B cell (primary cell): ENCODE measurements at regions not wholly inside any gene's neighbourhood (a gene's known extent, or its start where the extent isn't known, plus 50 kb on each side); places are given as distances from the start of the nearest gene placed in this dataset.
"Not testable (repeated sequence)": the region's sequence is repeated elsewhere in the genome, so short reads cannot be mapped to it uniquely, and the experiment has no call there.

Experiments used
- ATAC-seq: fragments of 200-7000 bp; cut with Tn5 transposase; one replicate; pipeline ENCODE4 v1.10.0; 2021; ENCODE audit warnings: low read depth, mild to moderate bottlenecking, moderate number of reproducible peaks, moderate library complexity
- CTCF ChIA-PET: fragments of 350-600 bp; sonication (Branson Sonifier 250); formaldehyde crosslinking; loops from one replicate; lab custom pipeline; 2021; ENCODE audit warnings: antibody characterized with exemption, inconsistent platforms; lab: Charles Lee
- POLR2A ChIA-PET: fragments of 350-600 bp; sonication (Branson Sonifier 250); formaldehyde crosslinking; loops from one replicate; lab custom pipeline; 2021; ENCODE audit warnings: antibody characterized with exemption; lab: Charles Lee
- DNase-seq: peaks from one replicate; pipeline ENCODE4 v3.0.0; 2013
- H2AFZ ChIP-seq: 2 replicates; pipeline ENCODE4 v1.6.1; 2012; ENCODE audit warnings: mild to moderate bottlenecking, low read depth, low read length; ENCODE audit not compliant: insufficient read depth, poor library complexity, severe bottlenecking
- H3K27ac ChIP-seq, 2 donors: 1 replicate in 1 of 2; 2 replicates in 1 of 2; pipeline ENCODE4 v1.5.1; 2012 to 2013; ENCODE audit warnings: low read length in 2 of 2, mild to moderate bottlenecking in 2 of 2, moderate library complexity in 1 of 2
- H3K27me3 ChIP-seq, 4 experiments: fragments of 200-600 bp in 1 of 4; sonication (generic) in 1 of 4; replicated peaks in 1 of 4; 1 replicate in 2 of 4; 2 replicates in 2 of 4; pipeline versions ENCODE4 v1.6.1 to v1.7.0; 2013 to 2016; ENCODE audit warnings: low read length in 3 of 4, mild to moderate bottlenecking in 2 of 4, mixed read lengths in 1 of 4, moderate library complexity in 1 of 4; ENCODE audit not compliant: insufficient read depth in 4 of 4, control insufficient read depth in 3 of 4; ENCODE audit errors: control extremely low read depth in 1 of 4
- H3K36me3 ChIP-seq, 2 experiments: replicated peaks in 1 of 2; 1 replicate in 1 of 2; 2 replicates in 1 of 2; pipeline versions ENCODE4 v1.6.1 to v1.7.1; 2013; ENCODE audit warnings: low read length in 1 of 2; ENCODE audit not compliant: insufficient read depth in 2 of 2, control insufficient read depth in 1 of 2; ENCODE audit errors: control extremely low read depth in 1 of 2, extremely low read depth in 1 of 2
- H3K4me1 ChIP-seq, 2 donors: fragments of 200-600 bp in 1 of 2; sonication (generic) in 1 of 2; 1 replicate in 1 of 2; 2 replicates in 1 of 2; pipeline versions ENCODE4 v1.5.1 to v1.6.1; 2013 to 2017; ENCODE audit warnings: low read length in 2 of 2; ENCODE audit not compliant: control insufficient read depth in 2 of 2, insufficient read depth in 2 of 2
- H3K4me2 ChIP-seq: replicated peaks from 2 replicates; pipeline ENCODE3; 2012; ENCODE audit warnings: mild to moderate bottlenecking, low read depth, low read length; ENCODE audit not compliant: poor library complexity, severe bottlenecking
- H3K4me3 ChIP-seq, 5 experiments: fragments of 200-600 bp in 1 of 5; sonication (generic) in 1 of 5; 1 replicate in 3 of 5; 2 replicates in 2 of 5; pipeline versions ENCODE4 v1.5.1 to v1.7.0; 2011 to 2016; ENCODE audit warnings: low read length in 4 of 5, mild to moderate bottlenecking in 4 of 5, low read depth in 2 of 5, control low read depth in 1 of 5, moderate library complexity in 1 of 5; ENCODE audit not compliant: insufficient read depth in 1 of 5; ENCODE audit errors: control extremely low read depth in 1 of 5, extremely low read depth in 1 of 5
- H3K79me2 ChIP-seq: fragments of 200-600 bp; sonication (generic); one replicate; pipeline ENCODE4 v1.6.0; 2016; ENCODE audit warnings: low read length; ENCODE audit not compliant: control insufficient read depth, insufficient read depth
- H3K9ac ChIP-seq: fragments of 200-600 bp; sonication (generic); 2 replicates; pipeline ENCODE4 v1.6.1; 2017; ENCODE audit warnings: mild to moderate bottlenecking, low read length, moderate library complexity
- H3K9me3 ChIP-seq, 3 donors: one replicate each; pipeline versions ENCODE4 v1.6.1 to v1.7.1; 2013; ENCODE audit warnings: low read length in 2 of 3; ENCODE audit not compliant: control insufficient read depth in 2 of 3, insufficient read depth in 1 of 3; ENCODE audit errors: control extremely low read depth in 1 of 3
- H4K20me1 ChIP-seq: 2 replicates; pipeline ENCODE4 v1.6.0; 2012; ENCODE audit warnings: mild to moderate bottlenecking, low read length; ENCODE audit not compliant: insufficient read depth, control insufficient read depth, poor library complexity, severe bottlenecking
- H3K27ac Mint-ChIP-seq: one replicate; pipeline ENCODE4 v1.8.0; 2021; ENCODE audit warnings: mixed read lengths
- H3K27me3 Mint-ChIP-seq: one replicate; pipeline ENCODE4 v1.8.0; 2021; ENCODE audit warnings: mixed read lengths
- H3K4me1 Mint-ChIP-seq: one replicate; pipeline ENCODE4 v1.8.0; 2021; ENCODE audit warnings: mixed read lengths
- H3K4me3 Mint-ChIP-seq: one replicate; pipeline ENCODE4 v1.8.0; 2021; ENCODE audit warnings: mixed read lengths
- H3K9me3 Mint-ChIP-seq: one replicate; pipeline ENCODE4 v1.8.0; 2022; ENCODE audit warnings: mixed read lengths; ENCODE audit not compliant: insufficient read depth
- CTCF ChIP-seq: fragments of 200-600 bp; IDR thresholded peaks from one replicate; pipeline ENCODE4 v1.8.0; 2022; ENCODE audit warnings: antibody characterized with exemption, mild to moderate bottlenecking
- EZH2 ChIP-seq: IDR thresholded peaks from 2 replicates; pipeline ENCODE4 v1.6.1; 2012; ENCODE audit warnings: borderline replicate concordance, low read depth, mild to moderate bottlenecking, moderate library complexity, low read length; ENCODE audit not compliant: insufficient read depth, poor library complexity, severe bottlenecking
- WGBS: methylation state at CpG from one replicate; pipeline ENCODE4 v1.1.5; 2013; ENCODE audit warnings: missing lambda C conversion rate; ENCODE audit not compliant: insufficient coverage; 5-methylcytosine and 5-hydroxymethylcytosine counted together
- intact Hi-C: fragments of 100-400 bp; cut with micrococcal nuclease; formaldehyde crosslinking; loops from one replicate; pipeline ENCODE4 v1.10.0; 2022

- CTCF ChIA-PET = no interaction called here
- TF ChIP-seq CTCF (no peak), EZH2 (no peak)
- Mint-ChIP-seq H3K27me3 (no peaks in the 10 kb centered on the region), H3K4me3 (no peak overlapping the region), H3K4me1 (no peaks in the 10 kb centered on the region), H3K9me3 (no peaks in the 10 kb centered on the region), H3K27ac (no peak overlapping the region)
- POLR2A ChIA-PET = no interaction called here
- Histone ChIP-seq H4K20me1 (no peaks in the 10 kb centered on the region), H3K36me3 (no peaks in the 10 kb centered on the region), H2AFZ (no peak overlapping the region), H3K4me3 (no peak overlapping the region), H3K27ac (no peak overlapping the region), H3K9me3 (no peaks in the 10 kb centered on the region), H3K4me2 (no peak overlapping the region), H3K79me2 (no peaks in the 10 kb centered on the region), H3K27me3 (no peaks in the 10 kb centered on the region), H3K9ac (no peak overlapping the region), H3K4me1 (no peaks in the 10 kb centered on the region)
- no peak for ATAC-seq
- intact Hi-C loops = no loop called here
- DNase-seq = no peak
Observed at GRCh38 chr4:181807771-181808170, 435.4 kb upstream of the TENM3 start.

GRCh38 chr4:181810711-181811110 is 432.5 kb upstream of the TENM3 start:
- no peaks in the 10 kb centered on the region for H3K9me3 Mint-ChIP-seq
- intact Hi-C loops = no loop called here
- POLR2A ChIA-PET = no interaction called here
- no peak for DNase-seq
- Histone ChIP-seq H2AFZ (no peak overlapping the region), H3K79me2 (no peaks in the 10 kb centered on the region), H3K9me3 (no peaks in the 10 kb centered on the region), H3K4me2 (no peak overlapping the region), H3K27me3 (no peaks in the 10 kb centered on the region), H4K20me1 (no peaks in the 10 kb centered on the region), H3K27ac (no peak overlapping the region), H3K4me1 (no peaks in the 10 kb centered on the region), H3K9ac (no peak overlapping the region), H3K36me3 (no peaks in the 10 kb centered on the region), H3K4me3 (no peak overlapping the region)
- H3K27me3 Mint-ChIP-seq = no peaks in the 10 kb centered on the region
- H3K27ac Mint-ChIP-seq = no peak overlapping the region
- ATAC-seq = no peak
- WGBS = 83% methylated on average over 4 of the region's 5 CpGs
- CTCF ChIA-PET = no interaction called here
- H3K4me3 Mint-ChIP-seq = no peak overlapping the region
- TF ChIP-seq CTCF = no peak
- TF ChIP-seq EZH2 = no peak
- no peaks in the 10 kb centered on the region for H3K4me1 Mint-ChIP-seq

- H3K79me2 ChIP-seq, intact Hi-C loops, POLR2A ChIA-PET, H3K27ac ChIP-seq, H3K4me3 Mint-ChIP-seq, H4K20me1 ChIP-seq, CTCF ChIA-PET, H3K4me1 Mint-ChIP-seq, H3K27ac Mint-ChIP-seq, H3K27me3 ChIP-seq, H3K4me2 ChIP-seq, H3K9me3 ChIP-seq, H3K4me3 ChIP-seq, ATAC-seq, DNase-seq, H3K9ac ChIP-seq, H3K4me1 ChIP-seq, H2AFZ ChIP-seq, H3K27me3 Mint-ChIP-seq, H3K36me3 ChIP-seq, H3K9me3 Mint-ChIP-seq: not testable (repeated sequence)
- whole genome bisulfite sequencing = 82% methylated on average over 3 of the region's 5 CpGs
Observed at GRCh38 chr4:181811550-181811949, 431.7 kb upstream of the TENM3 start.
